H9 (cell line): ENCODE measurements at regions not wholly inside any gene's neighbourhood (a gene's known extent, or its start where the extent isn't known, plus 50 kb on each side); places are given as distances from the start of the nearest gene placed in this dataset.

ENCODE experiments used
- DNase-seq: peaks from one replicate; pipeline ENCODE4 v3.0.0-alpha.2; 2017
- H2AFZ ChIP-seq: one replicate; pipeline ENCODE4 v1.6.1; 2013; ENCODE audit warnings: mild to moderate bottlenecking, low read length, control low read depth, moderate library complexity
- H2AK5ac ChIP-seq: 2 replicates; pipeline ENCODE4 v1.6.1; 2013; ENCODE audit warnings: low read length, control low read depth, mixed read lengths; ENCODE audit not compliant: insufficient read length
- H2BK120ac ChIP-seq: one replicate; pipeline ENCODE4 v1.6.1; 2013; ENCODE audit warnings: low read depth, mild to moderate bottlenecking, low read length, control low read depth, inconsistent platforms; ENCODE audit not compliant: poor library complexity, severe bottlenecking
- H2BK12ac ChIP-seq: 2 replicates; pipeline ENCODE4 v1.6.1; 2013; ENCODE audit warnings: low read length, control low read depth, mixed read lengths, low read depth; ENCODE audit not compliant: insufficient read length
- H2BK15ac ChIP-seq: 2 replicates; pipeline ENCODE4 v1.6.1; 2013; ENCODE audit warnings: low read depth, low read length, control low read depth
- H2BK20ac ChIP-seq: one replicate; pipeline ENCODE4 v1.6.1; 2013; ENCODE audit warnings: low read depth, mild to moderate bottlenecking, low read length, control low read depth, inconsistent platforms; ENCODE audit not compliant: poor library complexity, severe bottlenecking
- H2BK5ac ChIP-seq: 2 replicates; pipeline ENCODE4 v1.6.1; 2013; ENCODE audit warnings: low read length, control low read depth, mixed read lengths; ENCODE audit not compliant: insufficient read length
- H3K14ac ChIP-seq: 2 replicates; pipeline ENCODE4 v1.6.1; 2013; ENCODE audit warnings: low read length, control low read depth; ENCODE audit not compliant: insufficient read depth
- H3K18ac ChIP-seq: 2 replicates; pipeline ENCODE4 v1.6.1; 2013; ENCODE audit warnings: low read depth, mild to moderate bottlenecking, mixed read lengths, low read length, control low read depth; ENCODE audit not compliant: insufficient read length
- H3K23ac ChIP-seq: 2 replicates; pipeline ENCODE4 v1.6.1; 2013; ENCODE audit warnings: low read length, control low read depth, mixed read lengths, low read depth; ENCODE audit not compliant: insufficient read length
- H3K23me2 ChIP-seq: 2 replicates; pipeline ENCODE4 v1.6.1; 2013; ENCODE audit warnings: low read depth, mild to moderate bottlenecking, mixed read lengths, low read length, control low read depth; ENCODE audit not compliant: insufficient read length, poor library complexity, severe bottlenecking
- H3K27ac ChIP-seq: 2 replicates; pipeline ENCODE4 v1.5.1; 2013; ENCODE audit warnings: low read length, control low read depth, mixed read lengths, low read depth; ENCODE audit not compliant: insufficient read length
- H3K27me3 ChIP-seq: 2 replicates; pipeline ENCODE4 v1.6.1; 2013; ENCODE audit warnings: low read length, control low read depth, inconsistent platforms; ENCODE audit not compliant: insufficient read depth
- H3K4ac ChIP-seq: 2 replicates; pipeline ENCODE4 v1.6.1; 2013; ENCODE audit warnings: low read depth, mild to moderate bottlenecking, control low read depth, inconsistent platforms, low read length, moderate library complexity
- H3K4me1 ChIP-seq: 2 replicates; pipeline ENCODE4 v1.6.1; 2013; ENCODE audit warnings: low read length, control low read depth, inconsistent platforms; ENCODE audit not compliant: insufficient read depth
- H3K4me2 ChIP-seq: 2 replicates; pipeline ENCODE4 v1.6.1; 2013; ENCODE audit warnings: low read length, control low read depth, mixed read lengths; ENCODE audit not compliant: insufficient read length, insufficient read depth
- H3K56ac ChIP-seq: 2 replicates; pipeline ENCODE4 v1.6.1; 2013; ENCODE audit warnings: low read depth, mild to moderate bottlenecking, mixed read lengths, low read length, control low read depth; ENCODE audit not compliant: insufficient read length
- H3K79me1 ChIP-seq: 2 replicates; pipeline ENCODE4 v1.6.1; 2013; ENCODE audit warnings: low read depth, mild to moderate bottlenecking, moderate library complexity, low read length, control low read depth, inconsistent platforms; ENCODE audit not compliant: insufficient read depth, poor library complexity, severe bottlenecking
- H3K79me2 ChIP-seq: 2 replicates; pipeline ENCODE4 v1.6.1; 2013; ENCODE audit warnings: low read length, control low read depth, inconsistent platforms; ENCODE audit not compliant: insufficient read depth
- H3K9ac ChIP-seq: 2 replicates; pipeline ENCODE4 v1.6.1; 2013; ENCODE audit warnings: low read length, control low read depth, mixed read lengths; ENCODE audit not compliant: insufficient read length; ENCODE audit errors: extremely low read depth
- H3K9me3 ChIP-seq: one replicate; pipeline ENCODE4 v1.6.1; 2013; ENCODE audit warnings: low read depth, low read length, inconsistent platforms; ENCODE audit not compliant: control insufficient read depth
- H3T11ph ChIP-seq: one replicate; pipeline ENCODE4 v1.6.1; 2013; ENCODE audit warnings: mild to moderate bottlenecking, low read length, control low read depth, inconsistent platforms
- H4K20me1 ChIP-seq: one replicate; pipeline ENCODE4 v1.6.1; 2013; ENCODE audit not compliant: control insufficient read depth, insufficient read length, insufficient read depth
- H4K5ac ChIP-seq: 2 replicates; pipeline ENCODE4 v1.6.1; 2013; ENCODE audit warnings: low read depth, mild to moderate bottlenecking, mixed read lengths, low read length, control low read depth; ENCODE audit not compliant: insufficient read length
- H4K8ac ChIP-seq: replicated peaks from 2 replicates; pipeline ENCODE4 v1.6.1; 2013; ENCODE audit warnings: low read length, control low read depth, mixed read lengths, low read depth; ENCODE audit not compliant: insufficient read length
- H4K91ac ChIP-seq: 2 replicates; pipeline ENCODE4 v1.6.1; 2013; ENCODE audit warnings: low read depth, mild to moderate bottlenecking, moderate library complexity, mixed read lengths, low read length, control low read depth; ENCODE audit not compliant: insufficient read length
- H3K27ac Mint-ChIP-seq, 3 experiments: 2 replicates in 2 of 3; 3 replicates in 1 of 3; pipeline ENCODE4 v1.8.0; 2020 to 2021; ENCODE audit warnings: mixed read lengths in 3 of 3, mild to moderate bottlenecking in 1 of 3, moderate library complexity in 1 of 3
- H3K27me3 Mint-ChIP-seq: 2 replicates; pipeline ENCODE4 v1.8.0; 2021; ENCODE audit warnings: low read depth, mild to moderate bottlenecking, moderate library complexity, mixed read lengths
- H3K36me3 Mint-ChIP-seq, 3 experiments: 2 replicates in 2 of 3; 3 replicates in 1 of 3; pipeline ENCODE4 v1.8.0; 2020 to 2021; ENCODE audit warnings: low read depth in 3 of 3, mixed read lengths in 3 of 3; ENCODE audit not compliant: insufficient read depth in 1 of 3
- H3K4me1 Mint-ChIP-seq, 2 experiments: 2 replicates each; pipeline ENCODE4 v1.8.0; 2020; ENCODE audit warnings: mixed read lengths in 2 of 2
- H3K4me3 Mint-ChIP-seq, 2 experiments: 2 replicates in 1 of 2; 3 replicates in 1 of 2; pipeline ENCODE4 v1.8.0; 2020 to 2021; ENCODE audit warnings: mild to moderate bottlenecking in 2 of 2, mixed read lengths in 2 of 2, moderate library complexity in 1 of 2
- H3K9me3 Mint-ChIP-seq, 2 experiments: 2 replicates in 1 of 2; 3 replicates in 1 of 2; pipeline ENCODE4 v1.8.0; 2020; ENCODE audit warnings: mild to moderate bottlenecking in 2 of 2, mixed read lengths in 2 of 2, moderate library complexity in 1 of 2
- CTCF ChIP-seq: fragments of 200-600 bp; sonication (generic); conservative IDR thresholded peaks from 3 replicates; pipeline ENCODE4 v1.8.0; 2021; ENCODE audit warnings: antibody characterized with exemption, mild to moderate bottlenecking
- WGBS: extraction: QIAGEN DNeasy Blood & Tissue Kit; methylation state at CpG from one replicate; pipeline ENCODE4 v1.1.7; 2013; ENCODE audit warnings: missing lambda C conversion rate, low lambda C conversion rate, mixed read lengths; ENCODE audit not compliant: insufficient read length; ENCODE audit errors: extremely low coverage; 5-methylcytosine and 5-hydroxymethylcytosine counted together

GRCh38 chr2:191614759-191615158, 63.2 kb upstream of the NABP1 start:
- H2BK120ac ChIP-seq = no peak overlapping the region
- no peak overlapping the region for H3K4me2 ChIP-seq
- no peak overlapping the region for H3K4ac ChIP-seq
- H3K23ac ChIP-seq = no peak overlapping the region
- no peak overlapping the region for H2BK12ac ChIP-seq
- no peak overlapping the region for H3K56ac ChIP-seq
- H3K23me2 ChIP-seq = no peaks in the 10 kb centered on the region
- H3K18ac ChIP-seq = no peak overlapping the region
- H4K91ac ChIP-seq = no peak overlapping the region
- H3K27me3 ChIP-seq = no peaks in the 10 kb centered on the region
- no peak for TF ChIP-seq CTCF
- no peaks in the 10 kb centered on the region; a peak in 1 of 5 replicates for H3K9me3 Mint-ChIP-seq
- no peaks in the 10 kb centered on the region for H4K20me1 ChIP-seq
- WGBS = no CpG with 5 or more reads among the region's 3 CpGs
- no peaks in the 10 kb centered on the region; a peak in 1 of 4 replicates for H3K4me1 Mint-ChIP-seq
- H3K36me3 Mint-ChIP-seq = no peaks in the 10 kb centered on the region
- H2BK15ac ChIP-seq = no peak overlapping the region
- H3T11ph ChIP-seq = no peak overlapping the region
- H3K27ac ChIP-seq = no peak overlapping the region
- no peak overlapping the region for H2BK20ac ChIP-seq
- no peaks in the 10 kb centered on the region for H3K79me1 ChIP-seq
- H2AFZ ChIP-seq = no peak overlapping the region
- no peak overlapping the region for H3K4me3 Mint-ChIP-seq
- H2AK5ac ChIP-seq = no peak overlapping the region
- no peaks in the 10 kb centered on the region for H3K9me3 ChIP-seq
- H3K14ac ChIP-seq = no peak overlapping the region
- no peaks in the 10 kb centered on the region for H3K4me1 ChIP-seq
- H3K9ac ChIP-seq = no peak overlapping the region
- H4K5ac ChIP-seq = no peak overlapping the region
- no peak for DNase-seq
- no peaks in the 10 kb centered on the region for H3K79me2 ChIP-seq
- no peak overlapping the region for H3K27ac Mint-ChIP-seq
- H2BK5ac ChIP-seq = no peak overlapping the region
- no peak overlapping the region for H4K8ac ChIP-seq
- H3K27me3 Mint-ChIP-seq = no peaks in the 10 kb centered on the region
